Neural cell (in vitro differentiated cells): ENCODE measurements at regions not wholly inside any gene's neighbourhood (a gene's known extent, or its start where the extent isn't known, plus 50 kb on each side); places are given as distances from the start of the nearest gene placed in this dataset.
"Not testable (repeated sequence)": the region's sequence is repeated elsewhere in the genome, so short reads cannot be mapped to it uniquely, and the experiment has no call there.

Experiments
- H2AFZ ChIP-seq: fragments of 200-600, 300-800 bp; sonication (generic), shearing (Covaris generic); 2 replicates; pipeline ENCODE4 v1.6.0; 2014; ENCODE audit warnings: low read depth, mild to moderate bottlenecking, antibody characterized with exemption, low read length, moderate library complexity
- H3F3A ChIP-seq: fragments of 200-600 bp; shearing (Covaris generic); 2 replicates; pipeline ENCODE4 v1.6.1; 2016; ENCODE audit warnings: mild to moderate bottlenecking, moderate library complexity, mixed read lengths, antibody characterized with exemption, low read length; ENCODE audit not compliant: insufficient read depth, poor library complexity, severe bottlenecking
- H3K27ac ChIP-seq: fragments of 200-600, 300-800 bp; sonication (generic), shearing (Covaris generic); 2 replicates; pipeline ENCODE4 v1.5.1; 2014; ENCODE audit warnings: mild to moderate bottlenecking, low read length, moderate library complexity
- H3K27me3 ChIP-seq: fragments of 300-800, 200-600 bp; sonication (generic), shearing (Covaris generic); 2 replicates; pipeline ENCODE4 v1.6.0; 2014; ENCODE audit warnings: mild to moderate bottlenecking, low read depth, low read length, moderate library complexity; ENCODE audit not compliant: insufficient read depth
- H3K36me3 ChIP-seq: fragments of 300-800, 200-600 bp; sonication (generic), shearing (Covaris generic); 2 replicates; pipeline ENCODE4 v1.5.1; 2014; ENCODE audit warnings: mild to moderate bottlenecking, antibody characterized with exemption, low read length, moderate library complexity; ENCODE audit not compliant: insufficient read depth
- H3K4me2 ChIP-seq: fragments of 300-800, 200-600 bp; sonication (generic), shearing (Covaris generic); 2 replicates; pipeline ENCODE4 v1.6.0; 2014; ENCODE audit warnings: mild to moderate bottlenecking, low read length
- H3K4me3 ChIP-seq: fragments of 300-800, 200-600 bp; sonication (generic), shearing (Covaris generic); 2 replicates; pipeline ENCODE4 v1.5.1; 2014; ENCODE audit warnings: mild to moderate bottlenecking, low read length, moderate library complexity
- H3K79me2 ChIP-seq: fragments of 200-600 bp; shearing (Covaris generic); replicated peaks from 2 replicates; pipeline ENCODE4 v1.6.0; 2014; ENCODE audit warnings: mild to moderate bottlenecking, low read length, moderate library complexity; ENCODE audit not compliant: insufficient read depth
- H3K9ac ChIP-seq: fragments of 300-800, 200-600 bp; sonication (generic), shearing (Covaris generic); 2 replicates; pipeline ENCODE4 v1.6.1; 2016; ENCODE audit warnings: mild to moderate bottlenecking, low read length, mixed read lengths
- H3K9me2 ChIP-seq: fragments of 200-600 bp; shearing (Covaris generic); 2 replicates; pipeline ENCODE4 v1.6.1; 2016; ENCODE audit warnings: mild to moderate bottlenecking, low read length, mixed read lengths; ENCODE audit not compliant: insufficient read depth
- H3K9me3 ChIP-seq: fragments of 200-600, 300-800 bp; sonication (generic), shearing (Covaris generic); 2 replicates; pipeline ENCODE4 v1.6.1; 2016; ENCODE audit warnings: mild to moderate bottlenecking, mixed run types, low read length, moderate library complexity, mixed read lengths
- H4K20me1 ChIP-seq: fragments of 200-600 bp; shearing (Covaris generic); 2 replicates; pipeline ENCODE4 v1.6.1; 2016; ENCODE audit warnings: mild to moderate bottlenecking, mixed run types; ENCODE audit not compliant: insufficient read depth
- CTCF ChIP-seq: fragments of 450-650 bp; IDR thresholded peaks from 2 replicates; pipeline ENCODE4 v1.5.1; 2014; ENCODE audit warnings: antibody characterized with exemption, mild to moderate bottlenecking, moderate library complexity; ENCODE audit not compliant: poor library complexity, severe bottlenecking
- EP300 ChIP-seq: fragments of 450-650 bp; conservative IDR thresholded peaks from 2 replicates; pipeline ENCODE4 v1.6.1; 2014; ENCODE audit warnings: antibody characterized with exemption, mild to moderate bottlenecking, moderate library complexity; ENCODE audit not compliant: poor library complexity, severe bottlenecking
- EZH2 ChIP-seq: fragments of 200-600, 300-800 bp; shearing (Covaris generic), sonication (generic); IDR thresholded peaks from 2 replicates; pipeline ENCODE4 v1.6.1; 2014; ENCODE audit warnings: antibody characterized with exemption, low read length, borderline replicate concordance, mild to moderate bottlenecking; ENCODE audit not compliant: insufficient read depth, poor library complexity, severe bottlenecking
- MXI1 ChIP-seq: fragments of 450-650 bp; conservative IDR thresholded peaks from 2 replicates; pipeline ENCODE4 v1.6.1; 2014; ENCODE audit warnings: antibody characterized with exemption, mild to moderate bottlenecking; ENCODE audit not compliant: poor library complexity, severe bottlenecking
- POLR2AphosphoS5 ChIP-seq: IDR thresholded peaks from 2 replicates; pipeline ENCODE4 v1.6.1; 2012
- RAD21 ChIP-seq: fragments of 450-650 bp; conservative IDR thresholded peaks from 2 replicates; pipeline ENCODE4 v1.6.1; 2014; ENCODE audit warnings: antibody characterized with exemption, mild to moderate bottlenecking, moderate library complexity
- REST ChIP-seq: IDR thresholded peaks from 2 replicates; pipeline ENCODE4 v1.6.1; 2012; ENCODE audit warnings: borderline replicate concordance
- SMC3 ChIP-seq: fragments of 450-650 bp; conservative IDR thresholded peaks from 2 replicates; pipeline ENCODE4 v1.6.1; 2014; ENCODE audit warnings: antibody characterized with exemption, mild to moderate bottlenecking, moderate library complexity; ENCODE audit not compliant: poor library complexity
- TAF1 ChIP-seq: IDR thresholded peaks from 2 replicates; pipeline ENCODE4 v1.6.1; 2012; ENCODE audit warnings: low read depth

GRCh38 chr2:187783446-187783845 lies 229.2 kb upstream of the TFPI start:
- peaks cover 4% of the 10 kb centered on the region for H3K9me3 ChIP-seq
- H3K4me2 ChIP-seq, result no peak overlapping the region
- H3K36me3 ChIP-seq, result no peaks in the 10 kb centered on the region
- no peaks in the 10 kb centered on the region for H3K9me2 ChIP-seq
- no peak overlapping the region for H2AFZ ChIP-seq
- H3F3A ChIP-seq, result no peaks in the 10 kb centered on the region
- H3K27ac ChIP-seq, result no peak overlapping the region
- no peaks in the 10 kb centered on the region for H4K20me1 ChIP-seq
- no peak overlapping the region for H3K4me3 ChIP-seq
- no peak overlapping the region for H3K9ac ChIP-seq
- no peak for TF ChIP-seq SMC3
- TF ChIP-seq POLR2AphosphoS5, result no peak
- TF ChIP-seq REST, result no peak
- no peak for TF ChIP-seq EP300
- no peak for TF ChIP-seq EZH2
- TF ChIP-seq MXI1, result no peak
- no peaks in the 10 kb centered on the region for H3K79me2 ChIP-seq
- no peaks in the 10 kb centered on the region for H3K27me3 ChIP-seq

GRCh38 chr2:187784138-187784537 lies 229.9 kb upstream of the TFPI start:
- not testable (repeated sequence) for H3K4me2 ChIP-seq, H4K20me1 ChIP-seq, H3F3A ChIP-seq, H3K9me2 ChIP-seq, H3K27me3 ChIP-seq, H2AFZ ChIP-seq, H3K36me3 ChIP-seq, H3K4me3 ChIP-seq, H3K9me3 ChIP-seq, H3K9ac ChIP-seq, H3K27ac ChIP-seq, H3K79me2 ChIP-seq

GRCh38 chr2:187799601-187800000 lies 245.4 kb upstream of the TFPI start:
- TF ChIP-seq POLR2AphosphoS5 (no peak), SMC3 (no peak), TAF1 (no peak), EZH2 (no peak), MXI1 (no peak), EP300 (no peak), REST (no peak), CTCF (no peak), RAD21 (no peak)
- no peak overlapping the region for H2AFZ ChIP-seq
- no peak overlapping the region for H3K4me2 ChIP-seq

More at GRCh38 chr2:187799601-187800000, 245.4 kb upstream of the TFPI start:
- Histone ChIP-seq H3K9ac (no peak overlapping the region), H3K79me2 (no peaks in the 10 kb centered on the region), H3F3A (no peaks in the 10 kb centered on the region), H3K27me3 (no peaks in the 10 kb centered on the region), H4K20me1 (no peaks in the 10 kb centered on the region), H3K36me3 (no peaks in the 10 kb centered on the region), H3K27ac (no peak overlapping the region), H3K9me3 (no peaks in the 10 kb centered on the region), H3K9me2 (no peaks in the 10 kb centered on the region), H3K4me3 (no peak overlapping the region)
